Brain microvascular endothelial cell (primary cell): ENCODE measurements at regions not wholly inside any gene's neighbourhood (a gene's known extent, or its start where the extent isn't known, plus 50 kb on each side); places are given as distances from the start of the nearest gene placed in this dataset.

ENCODE experiments used
- DNase-seq: peaks from one replicate; pipeline ENCODE4 v3.0.0-alpha.2; 2020
- H3K27ac ChIP-seq: fragments of 250-450 bp; sonication (Bioruptor Pico); 2 replicates; pipeline ENCODE4 v1.5.1; 2020; ENCODE audit warnings: mild to moderate bottlenecking, moderate library complexity
- H3K27me3 ChIP-seq: fragments of 250-450 bp; sonication (Bioruptor Pico); replicated peaks from 2 replicates; pipeline ENCODE4 v1.5.1; 2020; ENCODE audit warnings: mild to moderate bottlenecking
- H3K36me3 ChIP-seq: fragments of 250-450 bp; sonication (Bioruptor Pico); replicated peaks from 2 replicates; pipeline ENCODE4 v1.5.1; 2020; ENCODE audit warnings: mild to moderate bottlenecking
- H3K4me3 ChIP-seq: 2 replicates; pipeline ENCODE4 v1.5.1; 2011; ENCODE audit warnings: low read depth, mild to moderate bottlenecking, control low read depth, low read length, moderate library complexity
- in situ Hi-C: cut with HindIII; loops from 2 replicates; pipeline ENCODE4 v1.10.0; 2017; ENCODE audit warnings: low sequenced_read_pairs, low pct_ligation_motif_present
- TF ChIP-seq, protein P1 (sequence below): IDR thresholded peaks from 2 replicates; pipeline ENCODE4 v1.5.1; 2011; ENCODE audit warnings: low read depth, mild to moderate bottlenecking, moderate library complexity, low read length, control low read depth, inconsistent platforms; ENCODE audit errors: missing control alignments

DNA sequence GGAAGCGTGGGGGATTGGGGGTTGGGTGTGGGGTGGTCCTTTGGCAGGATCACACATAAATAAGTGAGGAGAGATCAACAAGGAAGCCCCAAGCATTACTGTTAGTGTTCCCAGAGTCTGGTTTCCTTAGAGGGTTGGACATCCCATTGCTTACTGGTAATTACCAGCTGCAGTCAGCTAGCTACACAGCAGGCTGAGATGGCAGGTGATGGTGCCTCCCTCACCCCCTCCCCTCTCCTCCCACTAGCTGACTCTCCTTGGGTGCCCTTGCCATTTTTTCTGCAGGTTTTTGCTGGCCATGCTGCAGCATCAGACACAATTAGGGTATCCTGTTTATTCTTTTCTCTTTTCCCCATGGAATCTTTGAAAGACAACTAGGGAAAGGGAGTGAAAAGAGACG lies 107.5 kb upstream of the TLR4 start:
- no peak for DNase-seq
- TF ChIP-seq, protein P1, sequence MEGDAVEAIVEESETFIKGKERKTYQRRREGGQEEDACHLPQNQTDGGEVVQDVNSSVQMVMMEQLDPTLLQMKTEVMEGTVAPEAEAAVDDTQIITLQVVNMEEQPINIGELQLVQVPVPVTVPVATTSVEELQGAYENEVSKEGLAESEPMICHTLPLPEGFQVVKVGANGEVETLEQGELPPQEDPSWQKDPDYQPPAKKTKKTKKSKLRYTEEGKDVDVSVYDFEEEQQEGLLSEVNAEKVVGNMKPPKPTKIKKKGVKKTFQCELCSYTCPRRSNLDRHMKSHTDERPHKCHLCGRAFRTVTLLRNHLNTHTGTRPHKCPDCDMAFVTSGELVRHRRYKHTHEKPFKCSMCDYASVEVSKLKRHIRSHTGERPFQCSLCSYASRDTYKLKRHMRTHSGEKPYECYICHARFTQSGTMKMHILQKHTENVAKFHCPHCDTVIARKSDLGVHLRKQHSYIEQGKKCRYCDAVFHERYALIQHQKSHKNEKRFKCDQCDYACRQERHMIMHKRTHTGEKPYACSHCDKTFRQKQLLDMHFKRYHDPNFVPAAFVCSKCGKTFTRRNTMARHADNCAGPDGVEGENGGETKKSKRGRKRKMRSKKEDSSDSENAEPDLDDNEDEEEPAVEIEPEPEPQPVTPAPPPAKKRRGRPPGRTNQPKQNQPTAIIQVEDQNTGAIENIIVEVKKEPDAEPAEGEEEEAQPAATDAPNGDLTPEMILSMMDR, result no peak

DNA sequence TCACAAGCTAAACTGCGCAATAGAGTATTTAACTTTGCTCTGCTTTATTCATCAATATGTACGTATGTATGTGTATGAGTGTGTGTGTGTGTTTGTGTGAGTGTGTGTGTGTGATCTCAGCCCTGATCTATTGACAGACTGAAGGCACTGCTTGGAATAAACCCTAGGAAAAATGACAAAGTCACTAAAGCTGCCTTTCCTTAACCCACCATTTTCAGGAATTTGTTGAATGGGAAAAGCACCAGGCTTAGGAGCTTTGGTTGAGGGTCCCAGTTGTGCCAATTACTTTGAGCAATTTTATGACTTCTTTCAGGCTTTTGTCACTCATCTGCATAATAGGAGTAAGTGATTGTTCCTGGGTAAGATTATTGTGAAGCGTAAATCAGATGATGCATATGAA lies 108.6 kb upstream of the TLR4 start:
- H3K36me3 ChIP-seq, result no peaks in the 10 kb centered on the region
- TF ChIP-seq, protein P1, result no peak
- H3K4me3 ChIP-seq, result no peak overlapping the region
- H3K27ac ChIP-seq, result no peak overlapping the region
- DNase-seq, result no peak
- in situ Hi-C loops, result no loop called here
- no peaks in the 10 kb centered on the region for H3K27me3 ChIP-seq

More for the DNA sequence above, 107.5 kb upstream of the TLR4 start:
- H3K27me3 ChIP-seq, result no peaks in the 10 kb centered on the region
- in situ Hi-C loops, result no loop called here
- H3K4me3 ChIP-seq, result no peak overlapping the region
- no peaks in the 10 kb centered on the region for H3K36me3 ChIP-seq
- H3K27ac ChIP-seq, result no peak overlapping the region

DNA sequence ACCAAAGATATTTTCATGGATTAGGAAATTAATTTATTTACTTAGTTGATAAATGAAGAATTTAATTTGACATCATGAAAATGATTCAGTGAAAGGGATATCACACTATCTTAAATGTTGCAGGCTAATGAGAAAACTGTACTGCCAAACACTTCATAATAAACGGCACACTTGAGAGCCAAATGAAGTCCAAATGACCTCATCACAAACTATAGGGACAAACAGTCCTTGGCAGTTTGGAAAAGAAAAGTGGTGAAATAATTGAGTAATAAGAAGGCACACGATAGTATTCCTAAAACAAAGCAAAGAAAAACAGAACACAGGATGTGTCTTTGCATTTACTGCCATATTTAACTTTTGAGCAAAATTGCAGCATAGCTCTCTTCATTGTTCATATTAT lies 116.9 kb upstream of the TLR4 start:
- no peak for DNase-seq
- Histone ChIP-seq H3K4me3 (no peak overlapping the region), H3K36me3 (no peaks in the 10 kb centered on the region), H3K27me3 (no peaks in the 10 kb centered on the region), H3K27ac (no peak overlapping the region)
- in situ Hi-C loops, result no loop called here
- TF ChIP-seq, protein P1, result no peak

DNA sequence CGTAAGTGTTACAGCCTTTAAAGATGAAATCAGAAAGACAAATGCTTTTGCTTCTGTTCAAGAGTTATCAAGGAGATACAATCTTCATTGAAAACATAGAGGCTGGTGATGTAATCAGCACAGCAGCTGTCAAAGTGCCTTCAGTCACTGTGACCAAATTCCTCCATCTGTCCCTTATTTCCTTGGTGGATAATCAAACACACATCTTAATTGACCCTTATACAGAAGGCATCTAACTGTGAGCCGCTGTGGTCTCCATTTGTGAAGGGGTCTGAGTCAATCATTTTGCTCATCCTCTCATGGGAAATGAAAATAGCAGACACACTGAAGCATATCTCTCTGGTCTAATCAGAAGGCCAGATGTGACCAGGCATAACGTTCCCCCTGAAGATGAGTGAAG lies 130.1 kb upstream of the TLR4 start:
- TF ChIP-seq, protein P1, result no peak
- Histone ChIP-seq H3K27ac (no peak overlapping the region), H3K36me3 (no peaks in the 10 kb centered on the region), H3K27me3 (no peaks in the 10 kb centered on the region), H3K4me3 (no peak overlapping the region)
- in situ Hi-C loops, result no loop called here
- DNase-seq, result no peak

DNA sequence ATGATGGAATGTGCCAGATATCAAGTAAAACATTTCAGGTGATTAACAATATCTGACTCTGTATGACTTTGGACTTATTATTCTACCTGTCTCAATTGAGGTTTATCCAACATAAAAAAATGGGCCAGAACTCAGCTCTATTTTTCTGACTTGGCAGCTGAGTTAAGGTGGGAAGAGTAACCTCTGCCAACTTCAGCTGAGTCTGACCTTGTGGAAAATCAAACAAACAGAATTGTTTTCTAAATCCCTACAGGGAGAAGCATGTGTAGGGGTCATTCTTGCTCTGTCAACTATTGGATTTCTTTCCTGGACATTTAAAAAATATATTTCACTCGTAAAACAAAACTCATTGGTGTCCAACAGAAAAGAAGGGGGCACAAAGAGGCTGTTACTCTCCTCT lies 139.4 kb upstream of the TLR4 start:
- in situ Hi-C loops, result no loop called here
- no peak for DNase-seq
- H3K4me3 ChIP-seq, result no peak overlapping the region
- no peak overlapping the region for H3K27ac ChIP-seq
- H3K36me3 ChIP-seq, result no peaks in the 10 kb centered on the region
- H3K27me3 ChIP-seq, result no peaks in the 10 kb centered on the region
- TF ChIP-seq, protein P1, result no peak

DNA sequence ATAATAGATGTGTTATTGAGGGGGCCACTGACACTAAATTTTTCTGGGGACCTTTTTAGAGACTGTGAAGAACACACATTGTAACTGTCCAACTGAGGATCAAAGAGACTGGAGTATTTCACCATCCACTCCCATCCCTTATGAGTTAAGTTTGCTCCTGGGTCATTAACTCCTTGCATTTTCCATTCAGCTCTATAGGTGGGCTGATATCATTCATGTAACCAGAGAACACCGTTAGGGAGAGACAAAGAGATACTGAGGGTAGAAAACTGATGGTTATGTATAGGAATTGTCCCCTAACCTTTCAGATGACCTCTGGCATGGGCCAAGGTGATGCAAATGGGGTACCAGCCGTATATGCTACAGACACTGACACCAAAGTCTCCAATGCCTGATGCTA lies 142.4 kb upstream of the TLR4 start:
- H3K36me3 ChIP-seq, result no peaks in the 10 kb centered on the region
- in situ Hi-C loops, result no loop called here
- H3K27ac ChIP-seq, result no peak overlapping the region
- no peak for DNase-seq
- H3K27me3 ChIP-seq, result no peaks in the 10 kb centered on the region
- H3K4me3 ChIP-seq, result no peak overlapping the region
- TF ChIP-seq, protein P1, result no peak
